Vagina (tissue), 2 donors: ENCODE measurements at regions not wholly inside any gene's neighbourhood (a gene's known extent, or its start where the extent isn't known, plus 50 kb on each side); places are given as distances from the start of the nearest gene placed in this dataset.

Source experiments
- POLR2A ChIP-seq, 2 donors: fragments of 450-650 bp; IDR thresholded peaks; one replicate each; pipeline ENCODE4 v1.6.1; 2017; ENCODE audit warnings: antibody characterized with exemption in 2 of 2, mild to moderate bottlenecking in 2 of 2, moderate library complexity in 2 of 2
- POLR2AphosphoS5 ChIP-seq, 2 donors: sonication (generic); formaldehyde crosslinking; IDR thresholded peaks; one replicate each; pipeline ENCODE4 v1.9.0; 2017; ENCODE audit warnings: antibody characterized with exemption in 2 of 2, mild to moderate bottlenecking in 2 of 2, low read depth in 1 of 2; ENCODE audit not compliant: insufficient read depth in 1 of 2
- TF ChIP-seq, protein P1 (sequence below), 3 experiments: fragments of 450-650 bp in 2 of 3; fragments of 200-600 bp in 1 of 3; sonication (generic) in 1 of 3; IDR thresholded peaks; one replicate each; pipeline ENCODE4 v1.5.1; 2017 to 2019; ENCODE audit warnings: antibody characterized with exemption in 3 of 3, mild to moderate bottlenecking in 2 of 3, moderate library complexity in 2 of 3

DNA sequence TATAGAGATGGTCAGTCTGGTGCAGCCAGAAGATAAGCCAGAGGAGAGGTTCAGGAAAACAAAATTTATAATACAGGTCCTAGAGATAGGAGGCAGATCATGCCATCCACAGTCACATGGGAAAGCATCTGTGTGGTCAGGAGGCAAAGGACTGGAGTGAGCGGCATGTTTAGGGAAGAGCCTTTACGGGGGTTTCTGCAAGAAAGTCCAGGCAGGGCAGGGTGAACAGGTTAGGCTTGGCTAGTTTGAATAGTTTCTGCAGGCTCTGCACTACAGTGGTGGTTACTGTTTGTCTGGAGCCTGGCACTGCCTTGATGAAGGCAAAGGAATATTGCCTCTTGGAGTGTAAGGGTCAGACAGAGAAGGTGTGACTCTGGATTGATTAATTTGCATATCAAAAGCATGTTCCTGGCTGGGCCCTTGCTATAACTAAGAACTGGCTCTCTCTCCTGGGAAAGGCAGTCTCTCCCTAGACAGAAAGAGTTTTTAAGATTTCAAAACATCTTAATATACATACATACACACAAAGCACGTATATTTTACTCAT is 1034.7 kb upstream of the CHAC2 start:
- TF ChIP-seq, protein P1, sequence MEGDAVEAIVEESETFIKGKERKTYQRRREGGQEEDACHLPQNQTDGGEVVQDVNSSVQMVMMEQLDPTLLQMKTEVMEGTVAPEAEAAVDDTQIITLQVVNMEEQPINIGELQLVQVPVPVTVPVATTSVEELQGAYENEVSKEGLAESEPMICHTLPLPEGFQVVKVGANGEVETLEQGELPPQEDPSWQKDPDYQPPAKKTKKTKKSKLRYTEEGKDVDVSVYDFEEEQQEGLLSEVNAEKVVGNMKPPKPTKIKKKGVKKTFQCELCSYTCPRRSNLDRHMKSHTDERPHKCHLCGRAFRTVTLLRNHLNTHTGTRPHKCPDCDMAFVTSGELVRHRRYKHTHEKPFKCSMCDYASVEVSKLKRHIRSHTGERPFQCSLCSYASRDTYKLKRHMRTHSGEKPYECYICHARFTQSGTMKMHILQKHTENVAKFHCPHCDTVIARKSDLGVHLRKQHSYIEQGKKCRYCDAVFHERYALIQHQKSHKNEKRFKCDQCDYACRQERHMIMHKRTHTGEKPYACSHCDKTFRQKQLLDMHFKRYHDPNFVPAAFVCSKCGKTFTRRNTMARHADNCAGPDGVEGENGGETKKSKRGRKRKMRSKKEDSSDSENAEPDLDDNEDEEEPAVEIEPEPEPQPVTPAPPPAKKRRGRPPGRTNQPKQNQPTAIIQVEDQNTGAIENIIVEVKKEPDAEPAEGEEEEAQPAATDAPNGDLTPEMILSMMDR (IDR thresholded peaks at IDR 0.05): no peak
- no peak for TF ChIP-seq POLR2A (IDR thresholded peaks at IDR 0.05)
- no peak for TF ChIP-seq POLR2AphosphoS5 (IDR thresholded peaks at IDR 0.05; ENCODE audit: insufficient read depth in 1 of 2, low read depth in 1 of 2)
